Midbrain (tissue), 1 donor: ENCODE measurements at regions not wholly inside any gene's neighbourhood (a gene's known extent, or its start where the extent isn't known, plus 50 kb on each side); places are given as distances from the start of the nearest gene placed in this dataset.
A peak's percentile ranks its signal among the peaks of the same experiment; 100 is the strongest.

Experiments used
- DNase-seq: peaks from one replicate; lab custom pipeline; 2025; lab: John Stamatoyannopoulos, UW

DNA sequence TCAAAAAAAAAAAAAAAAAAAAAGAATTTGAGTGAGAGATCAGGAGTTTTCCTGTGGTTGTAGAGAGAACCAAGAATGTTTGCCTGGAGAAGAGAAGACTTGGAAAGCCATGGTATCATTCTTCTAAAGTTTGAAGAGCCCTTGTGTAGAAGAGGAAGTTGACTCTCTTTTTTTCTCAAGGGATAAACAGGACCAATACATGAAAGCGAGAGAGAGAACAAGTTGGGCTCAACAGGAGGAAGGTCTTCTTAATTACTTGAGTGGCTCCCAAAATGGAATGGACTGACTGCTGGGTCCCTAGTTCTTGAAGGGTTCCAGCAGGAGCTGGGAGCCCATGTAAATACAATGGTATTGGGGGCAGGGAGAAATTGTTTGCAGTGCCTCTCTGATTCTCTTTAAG, 173.3 kb upstream of the ADO start:
- no peak for DNase-seq

DNA sequence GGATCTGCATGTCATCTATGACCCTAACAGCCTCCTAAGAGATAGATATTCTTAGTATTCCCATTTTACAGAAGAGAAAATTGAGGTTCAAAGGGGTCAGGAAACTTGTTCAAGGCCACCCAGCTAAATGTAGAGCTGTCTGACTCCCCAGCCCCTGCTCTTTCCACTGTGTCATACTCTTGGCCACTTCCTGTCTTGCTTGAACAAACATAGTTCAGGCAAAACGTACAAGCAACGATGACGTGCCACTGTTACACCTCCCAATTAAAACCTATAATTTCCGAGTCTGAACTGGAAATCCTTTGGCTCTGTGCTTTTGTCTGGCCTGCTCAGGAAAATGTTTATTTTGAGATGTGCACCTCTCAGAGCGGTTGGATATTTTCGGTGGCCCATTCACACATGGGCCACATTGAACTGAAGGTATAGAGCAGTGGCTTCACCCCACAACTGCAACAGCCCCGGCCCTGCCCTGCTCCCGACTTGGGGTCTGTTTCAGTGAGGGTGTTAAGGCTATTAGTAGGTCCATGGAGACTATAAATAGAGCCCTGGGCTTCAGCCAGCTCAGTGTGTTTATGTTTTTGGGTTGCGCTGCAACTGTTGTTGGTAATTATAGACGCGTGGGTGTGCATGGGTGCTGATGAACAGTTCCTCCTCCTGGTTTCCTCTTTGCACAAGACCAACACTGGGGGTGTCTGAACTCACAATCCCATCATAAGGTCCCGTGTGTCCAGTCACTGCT, 172.3 kb upstream of the ADO start:
- DNase-seq = no peak

DNA sequence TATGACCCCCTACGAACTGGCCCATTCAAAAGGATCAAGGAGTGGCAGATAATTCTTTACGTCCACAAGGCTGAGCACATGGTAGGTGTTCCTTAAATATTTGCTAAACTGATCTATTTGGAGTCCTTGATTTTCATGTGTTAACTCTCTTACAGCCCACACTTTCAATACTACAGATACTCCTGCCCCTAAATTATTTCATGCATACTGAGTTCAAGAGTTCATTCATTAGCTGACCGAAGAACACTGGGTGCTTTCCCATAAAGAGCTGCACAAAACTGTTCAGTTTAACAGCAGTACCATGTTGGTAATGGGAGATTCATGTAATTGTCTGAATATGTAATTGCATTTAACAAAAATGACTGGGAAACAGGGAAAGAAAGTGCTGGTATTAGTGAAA, 170.5 kb upstream of the ADO start:
- no peak for DNase-seq

DNA sequence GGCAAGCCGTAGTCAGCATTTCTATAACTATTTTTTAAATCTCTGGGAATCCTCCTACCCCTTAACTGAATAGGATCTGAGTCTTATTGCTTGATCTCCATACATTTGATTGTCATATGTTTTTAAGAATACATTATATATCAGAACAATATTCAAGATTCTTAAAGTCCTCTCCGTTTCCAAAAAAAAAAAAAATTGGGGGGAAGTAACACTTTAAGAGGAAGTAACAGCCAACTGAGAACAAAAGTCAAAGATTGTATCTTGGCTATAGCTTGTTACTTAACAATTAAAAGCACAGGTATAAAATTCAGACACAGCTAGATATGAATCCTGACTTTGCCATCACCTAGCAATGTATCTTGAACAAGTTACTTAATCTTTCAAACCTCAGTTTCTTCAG, 169.9 kb upstream of the ADO start:
- DNase-seq = no peak

GRCh38 chr10:62635127-62635526, 169.4 kb upstream of the ADO start:
- DNase-seq = no peak

- no peak for DNase-seq
These were observed 167.7 kb upstream of the ADO start for GRCh38 chr10:62636825-62637248.

DNA sequence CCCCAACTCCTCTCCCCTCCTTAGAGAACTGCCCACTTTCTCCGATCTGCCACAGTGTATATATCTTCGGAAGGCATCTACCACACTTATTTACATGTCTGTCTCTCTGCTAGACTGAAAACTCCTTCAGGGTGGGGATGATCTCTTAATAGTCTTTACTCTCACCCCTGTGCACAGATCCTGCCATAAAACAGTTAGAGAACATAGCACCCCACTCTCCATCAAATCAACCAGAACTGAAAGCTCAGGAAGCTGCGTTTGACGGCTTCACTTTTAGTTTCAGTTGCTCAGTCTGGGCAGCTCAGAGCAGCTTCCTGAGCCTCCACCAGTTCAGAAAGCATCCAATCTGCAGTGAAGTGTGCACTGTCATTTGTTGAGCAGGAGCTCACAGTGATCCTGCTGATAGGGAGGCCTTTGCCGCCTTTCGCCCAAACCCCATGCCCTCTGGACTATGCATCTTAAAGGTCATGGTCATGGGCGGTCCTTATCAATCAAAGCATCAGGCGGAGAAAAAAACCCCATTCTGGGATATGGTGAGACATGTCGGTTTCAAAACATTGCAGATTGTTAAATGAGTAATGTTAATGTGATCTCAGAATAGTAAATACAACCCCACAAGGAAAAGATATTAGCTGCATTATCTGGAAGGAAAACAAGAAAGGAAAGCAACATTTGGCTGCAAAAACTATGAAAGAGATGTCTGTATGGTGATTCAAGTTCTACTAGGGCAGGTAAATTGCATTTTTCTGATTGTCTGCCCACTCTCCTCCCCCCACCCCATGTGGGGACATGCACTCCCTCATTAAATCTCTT, 167.1 kb upstream of the ADO start:
- no peak for DNase-seq

DNA sequence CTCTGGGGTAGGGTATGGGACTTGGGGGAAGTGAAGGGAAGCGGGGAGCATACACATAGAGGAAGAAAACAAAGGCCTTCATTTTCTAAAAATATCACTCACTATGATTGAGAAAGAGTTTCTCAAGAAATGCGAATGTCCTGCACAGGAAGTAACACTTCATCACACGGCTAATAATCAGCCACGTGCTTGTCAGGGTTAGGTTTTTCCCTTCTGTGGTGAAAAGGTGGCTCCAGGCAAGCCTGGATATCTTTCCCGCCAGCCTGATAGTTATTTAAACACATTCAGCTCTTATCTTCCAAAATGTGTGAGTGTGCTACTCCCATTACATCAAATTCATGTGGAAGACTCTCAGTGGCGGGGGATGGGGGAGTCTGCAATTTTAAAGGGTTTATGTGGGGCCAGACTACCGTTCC, 166.4 kb upstream of the ADO start:
- peak; percentile 12 for DNase-seq

GRCh38 chr10:62639144-62639543, 165.4 kb upstream of the ADO start:
- no peak for DNase-seq

GRCh38 chr10:62640411-62640810, 164.1 kb upstream of the ADO start:
- no peak for DNase-seq

GRCh38 chr10:62643606-62644587, 160.6 kb upstream of the ADO start:
- DNase-seq = no peak

DNA sequence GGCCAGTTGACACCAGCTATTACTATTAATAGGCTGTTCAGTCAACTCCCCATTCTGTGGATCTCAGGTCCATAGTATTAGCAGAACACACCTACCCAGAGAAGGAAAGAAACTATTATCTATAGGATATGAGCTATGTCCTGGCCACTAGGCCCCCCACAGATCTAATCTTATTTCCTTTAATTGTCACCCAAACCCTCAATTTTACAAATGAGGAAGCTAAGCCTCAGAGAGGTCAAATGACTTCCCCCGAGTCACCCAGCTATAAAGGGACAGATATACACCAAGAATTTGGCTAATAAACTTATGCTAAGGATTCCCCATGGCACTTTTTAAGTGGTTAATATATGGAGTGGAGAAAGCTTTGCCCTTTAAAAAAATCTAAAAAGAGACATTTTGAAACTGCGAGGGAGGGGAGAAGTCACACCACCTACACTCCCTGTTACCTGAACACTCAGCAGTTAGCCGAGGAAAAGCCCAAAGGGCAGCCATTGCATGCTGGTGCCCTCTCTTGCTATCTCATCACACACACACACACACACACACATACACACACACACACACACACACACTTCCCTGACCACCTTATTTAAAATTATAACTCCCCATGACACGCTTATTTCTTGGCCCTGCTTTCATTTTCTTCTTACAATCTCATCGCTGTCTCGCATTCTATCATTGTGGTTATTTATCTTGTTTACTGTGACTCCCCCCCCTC, 157.0 kb upstream of the ADO start:
- DNase-seq = no peak

GRCh38 chr10:62648921-62649320, 155.6 kb upstream of the ADO start:
- no peak for DNase-seq

- DNase-seq = no peak
These were observed 154.1 kb upstream of the ADO start for GRCh38 chr10:62650411-62650810.

DNA sequence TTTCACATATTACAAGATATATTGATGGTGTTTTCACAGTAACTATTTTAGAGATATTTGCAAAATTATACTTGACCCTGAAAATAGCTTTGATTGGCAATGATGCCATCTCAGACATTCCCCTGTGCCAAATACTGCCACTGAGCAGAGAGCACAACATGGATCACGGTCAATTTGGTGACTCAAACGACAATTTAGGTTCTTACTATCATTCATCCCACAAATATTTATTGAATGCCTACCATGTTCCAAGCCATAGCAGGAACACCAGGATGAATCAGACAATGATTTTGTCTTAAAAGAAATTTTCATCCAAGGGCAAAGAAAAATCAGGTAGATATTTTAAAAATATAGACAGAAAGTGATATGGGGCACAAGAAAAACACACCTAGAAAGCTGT, 153.2 kb upstream of the ADO start:
- DNase-seq = no peak

- no peak for DNase-seq
These were observed 152.4 kb upstream of the ADO start for GRCh38 chr10:62652114-62652513.

DNA sequence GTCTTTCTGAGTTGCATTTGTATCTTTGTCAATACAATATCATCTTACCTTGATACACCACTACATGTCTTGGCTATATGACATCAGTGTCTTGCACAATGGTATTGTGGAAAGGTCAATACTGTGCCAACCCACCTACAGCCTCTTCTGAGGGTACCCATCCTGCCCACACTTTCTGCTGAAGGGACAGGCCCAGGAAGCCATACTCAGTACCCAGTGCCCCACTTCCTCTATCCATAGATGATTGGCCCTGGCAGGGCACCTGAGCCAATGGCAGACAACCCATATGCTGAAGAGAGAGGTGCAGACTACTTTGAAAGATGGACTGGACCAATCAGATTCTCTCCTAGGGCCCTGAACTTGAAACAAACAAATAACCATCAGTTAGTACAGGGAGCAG, 152.0 kb upstream of the ADO start:
- no peak for DNase-seq

DNA sequence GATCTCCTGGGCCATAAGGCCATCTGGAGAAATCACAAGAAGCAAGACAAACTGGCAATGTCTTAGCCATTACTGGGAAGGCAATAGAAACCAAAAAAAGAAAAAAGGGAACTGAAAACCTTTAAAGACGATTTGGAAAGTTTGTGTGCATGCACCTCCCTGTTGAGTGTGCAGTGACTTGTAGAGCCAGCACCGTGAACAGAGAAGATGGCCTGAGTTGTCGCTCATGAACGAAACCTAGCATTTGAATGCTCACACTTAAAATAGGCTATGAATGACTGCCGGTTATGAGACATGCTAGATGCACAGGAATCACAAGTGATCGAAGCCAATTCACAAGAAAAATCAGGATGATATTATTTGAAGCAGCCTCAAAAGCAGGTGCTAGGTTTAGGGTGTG, 151.3 kb upstream of the ADO start:
- peak; percentile 22 for DNase-seq

GRCh38 chr10:62654966-62655336, 149.6 kb upstream of the ADO start:
- no peak for DNase-seq

DNA sequence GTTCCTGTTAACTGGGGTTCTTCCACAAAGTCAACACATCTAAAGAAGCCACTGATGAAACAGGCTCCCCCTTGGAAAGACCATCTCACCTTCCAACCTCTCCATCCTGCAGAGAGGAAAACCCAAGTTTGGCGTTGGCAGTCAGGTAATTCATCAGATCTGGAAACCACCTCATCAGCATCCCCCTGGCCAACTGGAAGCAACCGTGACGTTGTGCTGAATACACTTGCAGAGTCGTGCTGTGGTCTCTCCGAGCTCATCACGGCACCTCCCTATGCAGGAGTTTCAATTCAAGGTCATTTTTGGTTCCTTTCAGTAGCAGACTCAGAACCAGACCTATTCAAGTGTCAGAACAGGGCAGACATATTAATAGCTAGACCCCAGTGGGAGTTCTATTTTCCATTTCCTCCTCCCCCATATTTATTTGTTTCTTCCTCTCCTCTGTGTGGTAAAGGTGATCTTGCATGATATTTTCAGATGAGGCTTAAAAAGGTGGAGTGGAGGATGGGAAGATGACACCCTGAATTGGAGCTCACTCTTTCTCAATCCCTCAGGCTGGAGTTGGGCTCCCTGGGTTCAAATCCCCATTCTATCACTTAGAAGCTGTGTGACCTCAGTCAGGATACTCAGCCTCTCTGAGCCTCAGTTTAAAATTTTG, 149.1 kb upstream of the ADO start:
- DNase-seq = no peak

- DNase-seq = no peak
These were observed 147.2 kb upstream of the ADO start for GRCh38 chr10:62657244-62657835.
